ENCODE measurements at regions not wholly inside any gene's neighbourhood (a gene's known extent, or its start where the extent isn't known, plus 50 kb on each side); places are given as distances from the start of the nearest gene placed in this dataset.
A peak's percentile ranks its signal among the peaks of the same experiment; 100 is the strongest.
"Not testable (repeated sequence)": the region's sequence is repeated elsewhere in the genome, so short reads cannot be mapped to it uniquely, and the experiment has no call there.

GRCh38 chr12:131591714-131592709, 118.9 kb upstream of the SFSWAP start:
- H3K4me1 Mint-ChIP-seq (ENCODE audit: low read depth): peaks cover 15% of the 10 kb centered on the region
- no peak overlapping the region for H3K27ac Mint-ChIP-seq
- H3K27me3 Mint-ChIP-seq (ENCODE audit: insufficient read depth): peaks cover under 1% of the 10 kb centered on the region
- no peak overlapping the region for H3K4me3 Mint-ChIP-seq
- intact Hi-C loops (cut with micrococcal nuclease): no loop called here
- H3K9me3 Mint-ChIP-seq: no peaks in the 10 kb centered on the region
- no peaks in the 10 kb centered on the region for H3K36me3 Mint-ChIP-seq (ENCODE audit: low read depth)
- DNase-seq (ENCODE audit: low spot score): no peak

DNA sequence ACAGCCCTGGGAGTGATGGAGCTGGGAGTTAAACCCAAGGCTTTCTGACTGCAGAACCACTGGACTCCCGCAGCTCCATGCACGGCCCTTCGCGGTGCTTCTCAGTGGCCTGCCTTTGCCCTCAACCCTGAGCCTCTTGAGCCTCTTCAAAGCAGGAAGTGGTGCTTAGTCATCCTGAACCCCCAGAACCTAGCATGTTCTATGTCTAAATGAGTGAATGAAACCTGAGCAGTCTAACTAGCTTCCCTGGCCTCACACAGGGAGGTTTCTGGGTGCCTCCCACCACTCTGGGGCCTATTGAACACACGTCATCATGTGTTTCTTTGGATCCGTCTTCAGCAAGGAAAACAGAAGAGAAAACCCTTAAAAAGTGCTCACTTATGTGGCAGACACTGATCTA, 117.9 kb upstream of the SFSWAP start:
- H3K4me3 Mint-ChIP-seq: no peak overlapping the region
- DNase-seq (ENCODE audit: low spot score): peak; percentile 22
- peaks cover 2% of the 10 kb centered on the region for H3K27me3 Mint-ChIP-seq (ENCODE audit: insufficient read depth)
- peak overlapping the region; percentile 83 for H3K27ac Mint-ChIP-seq
- H3K36me3 Mint-ChIP-seq (ENCODE audit: low read depth): no peaks in the 10 kb centered on the region
- H3K9me3 Mint-ChIP-seq: no peaks in the 10 kb centered on the region
- intact Hi-C loops (cut with micrococcal nuclease): loop anchor here (1.0 kb wide), 1 partner anchor 11 kb away; no protein-coding TSS in a partner anchor
- H3K4me1 Mint-ChIP-seq (ENCODE audit: low read depth): peaks cover 15% of the 10 kb centered on the region

DNA sequence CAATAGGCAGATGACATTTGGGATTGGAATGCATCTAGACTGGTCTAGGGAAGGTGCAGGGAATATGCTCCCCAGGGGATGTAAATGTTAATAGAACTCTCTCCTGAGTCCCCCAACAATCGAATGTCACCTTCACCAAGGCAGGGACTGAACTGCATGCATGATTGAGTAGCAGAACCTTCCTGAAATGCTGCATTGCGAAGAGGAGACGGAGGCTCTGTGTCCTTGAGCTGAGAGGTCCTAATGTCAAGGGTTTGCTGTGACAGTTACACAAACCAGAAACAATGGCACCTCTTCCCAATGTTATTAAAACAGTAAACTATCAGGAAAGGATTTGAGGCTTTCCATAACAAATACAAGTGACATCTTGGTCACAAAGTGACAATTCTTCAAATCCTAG, 117.5 kb upstream of the SFSWAP start:
- Mint-ChIP-seq H3K27ac (no peak overlapping the region), H3K4me1 (ENCODE audit: low read depth) (peaks cover 15% of the 10 kb centered on the region), H3K9me3 (no peaks in the 10 kb centered on the region), H3K27me3 (ENCODE audit: insufficient read depth) (peaks cover 2% of the 10 kb centered on the region), H3K36me3 (ENCODE audit: low read depth) (no peaks in the 10 kb centered on the region), H3K4me3 (no peak overlapping the region)
- intact Hi-C loops (cut with micrococcal nuclease): loop anchor here (1.0 kb wide), 1 partner anchor 11 kb away; no protein-coding TSS in a partner anchor
- DNase-seq (ENCODE audit: low spot score): no peak

- intact Hi-C loops (cut with micrococcal nuclease): no loop called here
- Mint-ChIP-seq H3K9me3 (no peaks in the 10 kb centered on the region), H3K4me1 (ENCODE audit: low read depth) (peaks cover 15% of the 10 kb centered on the region), H3K4me3 (no peak overlapping the region), H3K27me3 (ENCODE audit: insufficient read depth) (peaks cover 5% of the 10 kb centered on the region), H3K27ac (no peak overlapping the region), H3K36me3 (ENCODE audit: low read depth) (no peaks in the 10 kb centered on the region)
- no peak for DNase-seq (ENCODE audit: low spot score)
Observed at GRCh38 chr12:131596115-131596514, 114.8 kb upstream of the SFSWAP start.

DNA sequence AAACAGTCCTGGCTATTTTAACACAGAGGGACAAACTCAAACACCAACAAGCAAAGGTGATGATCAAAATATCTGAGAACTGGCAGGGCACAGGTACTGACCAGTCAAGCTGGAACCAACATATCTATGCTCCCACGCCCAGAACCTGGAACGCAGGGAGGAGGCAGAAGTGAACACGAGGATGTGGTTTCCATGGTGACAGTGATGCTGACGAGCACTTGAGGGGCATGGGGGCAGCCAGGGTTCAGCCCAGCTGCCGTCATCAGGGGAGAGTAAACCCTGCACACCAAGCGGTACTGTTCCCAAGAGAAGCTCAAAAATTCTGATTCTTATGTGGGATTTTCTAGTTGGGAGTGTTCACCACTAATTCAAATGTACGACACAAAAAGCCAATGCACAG, 113.6 kb upstream of the SFSWAP start:
- no peaks in the 10 kb centered on the region for H3K9me3 Mint-ChIP-seq
- H3K4me3 Mint-ChIP-seq: no peak overlapping the region
- no peak for DNase-seq (ENCODE audit: low spot score)
- intact Hi-C loops (cut with micrococcal nuclease): no loop called here
- no peak overlapping the region for H3K27ac Mint-ChIP-seq
- no peaks in the 10 kb centered on the region for H3K36me3 Mint-ChIP-seq (ENCODE audit: low read depth)
- peaks cover 5% of the 10 kb centered on the region for H3K27me3 Mint-ChIP-seq (ENCODE audit: insufficient read depth)
- H3K4me1 Mint-ChIP-seq (ENCODE audit: low read depth): peaks cover 15% of the 10 kb centered on the region

- Mint-ChIP-seq H3K4me1 (ENCODE audit: low read depth) (peaks cover 14% of the 10 kb centered on the region), H3K36me3 (ENCODE audit: low read depth) (no peaks in the 10 kb centered on the region), H3K27me3 (ENCODE audit: insufficient read depth) (peaks cover 5% of the 10 kb centered on the region), H3K27ac (no peak overlapping the region), H3K9me3 (no peaks in the 10 kb centered on the region), H3K4me3 (no peak overlapping the region)
- DNase-seq (ENCODE audit: low spot score): no peak
- intact Hi-C loops (cut with micrococcal nuclease): no loop called here
Observed at GRCh38 chr12:131598717-131599116, 112.2 kb upstream of the SFSWAP start.

DNA sequence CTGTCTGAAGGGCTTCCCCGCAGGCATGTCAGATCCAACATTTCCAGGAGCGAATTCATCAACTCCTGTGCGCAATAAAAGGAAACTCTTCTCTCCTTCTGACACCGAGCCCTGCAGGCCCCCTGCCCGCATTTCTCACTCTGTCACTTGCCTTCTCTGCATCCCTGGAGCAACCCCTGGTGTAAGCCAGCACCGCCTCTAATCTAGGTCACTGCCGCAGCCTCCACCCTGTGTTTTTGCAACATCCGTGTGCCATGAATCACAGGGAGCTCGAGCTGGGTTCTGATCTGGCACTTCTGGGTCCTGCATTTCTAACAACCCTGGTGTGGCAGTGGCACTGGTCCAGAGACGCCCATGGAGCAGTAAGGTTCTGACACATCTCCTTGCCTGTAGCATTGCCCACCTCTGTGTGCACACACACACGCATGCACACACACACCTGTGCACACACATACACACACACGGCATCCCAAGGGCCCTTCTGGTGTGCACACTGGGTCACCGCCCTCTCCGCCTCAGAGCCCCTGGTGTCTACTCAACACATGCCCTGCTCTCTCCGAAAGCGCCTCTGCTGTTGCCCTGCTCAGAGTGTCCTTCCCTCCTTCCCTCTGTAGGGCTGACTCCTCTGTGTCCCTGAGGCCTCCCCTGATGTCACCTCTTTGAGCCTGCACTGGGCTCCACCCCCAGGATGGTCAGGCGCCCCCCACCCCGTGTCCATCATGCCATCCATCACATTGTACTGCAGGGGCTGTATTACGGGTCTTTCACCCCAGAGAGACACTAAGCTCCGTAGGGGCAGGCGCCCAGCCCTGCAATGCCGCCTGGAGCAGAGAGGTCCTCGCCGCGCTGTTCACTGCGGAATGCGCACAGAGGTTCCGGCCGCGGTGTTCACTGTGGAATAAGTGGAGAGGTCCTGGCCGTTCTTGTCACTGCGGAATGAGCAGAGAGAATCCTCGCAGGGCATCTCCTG, 111.4 kb upstream of the SFSWAP start:
- H3K27ac Mint-ChIP-seq: no peak overlapping the region
- no peak overlapping the region for H3K4me3 Mint-ChIP-seq
- DNase-seq (ENCODE audit: low spot score): no peak
- no peaks in the 10 kb centered on the region for H3K36me3 Mint-ChIP-seq (ENCODE audit: low read depth)
- peaks cover 5% of the 10 kb centered on the region for H3K27me3 Mint-ChIP-seq (ENCODE audit: insufficient read depth)
- H3K4me1 Mint-ChIP-seq (ENCODE audit: low read depth): peaks cover 20% of the 10 kb centered on the region
- no peaks in the 10 kb centered on the region for H3K9me3 Mint-ChIP-seq
- intact Hi-C loops (cut with micrococcal nuclease): loop anchor here (10.0 kb wide), 2 partner anchors 295 to 485 kb away; partner anchors contain the start of gene ULK1

DNA sequence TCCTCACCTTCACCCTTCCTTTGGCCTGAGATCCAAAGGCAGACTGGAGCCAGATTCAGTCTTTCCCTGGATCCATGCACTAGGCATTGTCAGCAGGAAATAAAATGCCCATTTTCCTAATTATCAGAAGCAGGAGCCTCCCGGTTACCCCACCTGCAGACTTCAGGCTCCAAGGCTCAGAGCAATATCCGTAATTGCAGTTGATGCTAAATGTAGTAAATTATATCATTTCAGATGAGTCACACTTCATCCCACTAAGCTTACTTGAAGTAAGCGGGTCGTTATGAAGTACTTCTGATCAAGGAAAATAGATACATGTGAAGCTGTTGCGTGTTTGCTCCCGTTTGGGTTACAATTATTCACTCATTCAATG, 110.7 kb upstream of the SFSWAP start:
- no peak for DNase-seq (ENCODE audit: low spot score)
- intact Hi-C loops (cut with micrococcal nuclease): loop anchor here (10.0 kb wide), 2 partner anchors 295 to 485 kb away; partner anchors contain the start of gene ULK1
- H3K27ac Mint-ChIP-seq: no peak overlapping the region
- peaks cover 5% of the 10 kb centered on the region for H3K27me3 Mint-ChIP-seq (ENCODE audit: insufficient read depth)
- peaks cover 27% of the 10 kb centered on the region for H3K4me1 Mint-ChIP-seq (ENCODE audit: low read depth)
- H3K4me3 Mint-ChIP-seq: no peak overlapping the region
- H3K9me3 Mint-ChIP-seq: no peaks in the 10 kb centered on the region
- H3K36me3 Mint-ChIP-seq (ENCODE audit: low read depth): no peaks in the 10 kb centered on the region

DNA sequence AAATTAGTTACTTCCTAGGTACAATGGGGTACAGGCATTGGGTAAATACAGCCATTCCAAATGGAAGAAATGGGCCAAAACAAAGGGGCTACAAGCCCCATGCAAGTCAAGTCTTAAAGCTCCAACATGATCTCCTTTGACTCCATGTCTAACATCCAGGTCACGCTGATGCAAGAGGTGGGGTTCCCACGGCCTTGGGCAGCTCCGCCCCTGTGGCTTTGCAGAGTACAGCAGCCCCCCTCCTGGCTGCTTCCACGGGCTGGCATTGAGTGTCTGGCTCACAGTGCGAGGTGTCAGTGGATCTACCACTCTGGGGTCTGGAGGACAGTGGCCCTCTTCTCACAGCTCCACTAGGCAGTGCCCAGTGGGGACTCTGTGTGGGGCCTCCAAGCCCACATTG, 109.4 kb upstream of the SFSWAP start:
- H3K36me3 Mint-ChIP-seq (ENCODE audit: low read depth); H3K27me3 Mint-ChIP-seq (ENCODE audit: insufficient read depth); H3K4me3 Mint-ChIP-seq; H3K9me3 Mint-ChIP-seq; DNase-seq (ENCODE audit: low spot score); H3K27ac Mint-ChIP-seq: not testable (repeated sequence)
- intact Hi-C loops (cut with micrococcal nuclease): loop anchor here (10.0 kb wide), 2 partner anchors 293 to 483 kb away; partner anchors contain the start of gene ULK1
- peaks cover 40% of the 10 kb centered on the region for H3K4me1 Mint-ChIP-seq (ENCODE audit: low read depth)

GRCh38 chr12:131603106-131603938, 107.6 kb upstream of the SFSWAP start:
- Mint-ChIP-seq H3K9me3 (peaks cover 7% of the 10 kb centered on the region), H3K27me3 (ENCODE audit: insufficient read depth) (peaks cover 3% of the 10 kb centered on the region), H3K36me3 (ENCODE audit: low read depth) (peaks cover 6% of the 10 kb centered on the region), H3K4me1 (ENCODE audit: low read depth) (peaks cover 58% of the 10 kb centered on the region), H3K27ac (peak overlapping the region; percentile 71), H3K4me3 (peak overlapping the region; percentile 73)
- intact Hi-C loops (cut with micrococcal nuclease): loop anchor here (10.0 kb wide), 2 partner anchors 291 to 481 kb away; partner anchors contain the start of gene ULK1
- DNase-seq (ENCODE audit: low spot score): no peak

GRCh38 chr12:131603939-131604795, 106.7 kb upstream of the SFSWAP start:
- H3K27me3 Mint-ChIP-seq (ENCODE audit: insufficient read depth): peaks cover under 1% of the 10 kb centered on the region

More at GRCh38 chr12:131603939-131604795, 106.7 kb upstream of the SFSWAP start:
- peak overlapping the region; percentile 77 for H3K27ac Mint-ChIP-seq
- peaks cover 7% of the 10 kb centered on the region for H3K9me3 Mint-ChIP-seq
- intact Hi-C loops (cut with micrococcal nuclease): loop anchor here (1.0 to 10.0 kb wide), 3 partner anchors 11 to 481 kb away; partner anchors contain the start of gene ULK1
- peak; percentile 47 for DNase-seq (ENCODE audit: low spot score)
- peaks cover 66% of the 10 kb centered on the region for H3K4me1 Mint-ChIP-seq (ENCODE audit: low read depth)
- H3K4me3 Mint-ChIP-seq: peak overlapping the region; percentile 73
- H3K36me3 Mint-ChIP-seq (ENCODE audit: low read depth): peaks cover 6% of the 10 kb centered on the region

Measured in activated T-helper 1 cell treated with anti-CD3 and anti-CD28 coated beads, Interleukin-12 subunit alpha, Interleukin-12 subunit beta, Interleukin-2, Interleukin-4 antibody, amounts not matched to agents 30 ng/mL and 10 ng/mL and 1 ng/mL, durations not matched to agents 14 hours and 24 hours and 36 hours (primary cell).